ENCODE measurements at regions not wholly inside any gene's neighbourhood (a gene's known extent, or its start where the extent isn't known, plus 50 kb on each side); places are given as distances from the start of the nearest gene placed in this dataset.
"Not testable (repeated sequence)": the region's sequence is repeated elsewhere in the genome, so short reads cannot be mapped to it uniquely, and the experiment has no call there.

DNA sequence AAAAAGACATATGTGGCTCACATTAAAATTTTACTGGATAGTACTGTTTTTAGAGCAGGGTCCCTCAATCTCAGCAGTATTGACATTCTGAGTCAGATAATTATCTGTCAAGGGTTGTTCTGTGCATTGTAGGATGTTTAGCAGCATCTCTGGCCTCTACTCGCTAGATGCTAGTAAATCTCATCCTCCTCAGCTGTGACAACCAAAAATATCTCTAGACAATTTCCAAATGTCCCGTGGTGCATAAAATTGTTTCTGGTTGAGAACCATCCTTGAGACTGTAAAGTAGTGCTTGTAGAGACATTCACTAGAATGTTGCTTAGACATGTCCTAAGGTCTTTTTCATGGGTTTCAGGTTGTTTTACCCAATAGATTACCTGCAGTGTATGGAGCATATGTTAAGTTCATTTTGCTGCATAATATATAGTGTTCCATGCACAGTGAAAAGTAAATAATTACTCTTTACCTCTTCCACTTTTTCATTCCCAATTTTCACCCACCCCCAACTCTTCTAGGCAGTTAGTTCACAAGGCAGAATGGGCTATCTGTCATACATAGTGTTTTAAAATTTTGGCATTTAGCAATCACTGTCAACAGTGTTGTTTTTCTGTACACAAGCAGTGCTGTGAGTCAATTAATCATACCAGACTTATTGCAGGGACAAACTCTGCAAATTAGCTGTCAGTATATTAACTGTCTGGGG is 200.2 kb upstream of the SLC38A2 start:
- no peak for DNase-seq (ENCODE audit: low read depth)

DNA sequence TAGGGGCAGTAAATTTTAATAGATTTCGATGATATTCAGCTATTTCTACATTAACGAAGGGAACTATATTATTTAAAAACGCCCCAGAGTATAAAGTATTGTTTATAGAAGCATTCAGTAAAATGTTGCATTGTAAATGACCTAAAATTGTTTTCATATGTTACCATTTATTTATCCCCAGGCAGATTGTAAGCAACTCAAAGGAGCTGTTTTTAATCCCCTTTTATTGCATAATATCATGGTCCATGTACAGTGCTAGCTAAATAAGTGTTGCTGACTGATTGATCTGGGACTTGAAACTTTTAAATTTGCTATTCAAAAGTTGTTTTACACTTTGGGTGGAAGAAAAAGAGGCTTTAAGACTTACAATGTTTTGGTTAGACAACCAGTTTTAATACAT is 199.0 kb upstream of the SLC38A2 start:
- no peak for DNase-seq (ENCODE audit: low read depth)

DNA sequence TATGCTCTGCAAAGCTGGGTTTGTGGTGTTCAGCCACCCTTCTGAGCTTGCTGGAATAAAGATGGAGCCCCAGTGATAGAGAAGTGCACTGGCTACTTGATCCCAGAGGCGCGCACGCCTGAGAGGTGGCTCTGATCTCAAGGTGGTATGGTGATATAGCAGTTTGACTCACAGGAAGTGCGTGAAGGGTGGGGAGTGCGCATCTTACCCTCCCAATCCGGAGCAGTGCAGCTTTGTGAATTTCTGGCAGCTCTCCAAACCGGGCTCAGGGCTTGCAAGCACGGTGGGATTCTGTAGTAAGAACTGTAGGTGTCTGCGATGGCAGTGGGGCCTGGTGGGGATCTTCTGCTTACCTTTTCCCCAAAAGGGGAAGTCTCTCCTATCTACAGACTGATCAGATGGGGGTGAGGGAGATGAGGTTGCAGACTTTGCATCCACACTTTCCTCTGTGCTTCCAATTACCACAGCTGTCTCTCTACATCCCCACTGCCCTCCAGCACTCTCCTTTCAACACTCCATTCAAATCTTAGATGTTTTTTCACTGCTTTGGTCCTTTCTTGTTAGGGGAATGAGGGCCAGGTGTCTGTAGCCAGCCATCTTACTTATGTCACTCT is 197.4 kb upstream of the SLC38A2 start:
- no peak for DNase-seq (ENCODE audit: low read depth)

DNA sequence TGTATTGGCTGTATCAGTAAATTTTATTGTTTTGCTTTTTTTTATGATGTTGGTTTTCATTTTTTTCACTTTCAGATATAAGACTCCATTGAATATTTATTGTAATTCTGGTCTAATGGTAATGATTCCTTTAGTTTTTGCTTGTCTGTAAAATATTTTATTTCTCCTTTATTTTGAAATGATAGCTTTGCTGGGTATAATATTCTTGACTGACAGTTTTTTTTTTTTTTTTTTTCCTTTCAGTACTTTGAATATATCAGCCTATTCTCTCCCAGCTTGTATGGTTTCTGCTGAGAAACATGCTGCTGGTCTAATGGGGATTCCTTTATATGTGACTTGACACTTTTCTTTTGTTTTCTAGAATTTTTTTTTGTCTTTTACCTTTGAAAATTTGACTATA is 195.1 kb upstream of the SLC38A2 start:
- no peak for DNase-seq (ENCODE audit: low read depth)

DNA sequence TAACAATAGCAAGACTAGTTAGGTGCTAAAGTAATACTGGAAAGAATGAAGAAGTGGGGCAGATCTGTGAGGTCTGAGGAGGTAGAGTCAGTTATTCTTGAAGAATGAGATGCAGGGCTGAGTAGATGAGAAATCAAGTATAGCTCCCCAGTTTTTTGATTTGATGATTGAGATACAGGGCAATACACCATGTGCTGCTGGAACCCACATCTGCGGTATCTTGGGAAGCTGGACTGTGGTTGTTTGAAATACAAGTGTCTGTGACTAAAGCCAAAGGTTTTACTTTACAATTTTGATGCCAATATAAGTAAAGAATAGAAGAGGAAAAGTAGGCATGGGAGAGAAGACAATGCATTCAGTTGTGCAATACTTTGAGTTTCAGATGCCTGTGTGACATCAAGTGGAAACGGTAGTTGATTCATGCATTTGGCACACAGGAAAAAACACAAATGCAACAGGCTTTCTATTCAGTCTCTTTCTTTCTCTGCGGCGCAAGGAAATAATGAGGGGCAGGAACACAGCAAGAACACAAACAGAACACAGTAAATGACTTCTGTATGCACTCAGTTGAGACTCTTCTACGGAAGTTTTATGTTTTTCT is 190.2 kb upstream of the SLC38A2 start:
- DNase-seq (ENCODE audit: low read depth) = no peak

DNA sequence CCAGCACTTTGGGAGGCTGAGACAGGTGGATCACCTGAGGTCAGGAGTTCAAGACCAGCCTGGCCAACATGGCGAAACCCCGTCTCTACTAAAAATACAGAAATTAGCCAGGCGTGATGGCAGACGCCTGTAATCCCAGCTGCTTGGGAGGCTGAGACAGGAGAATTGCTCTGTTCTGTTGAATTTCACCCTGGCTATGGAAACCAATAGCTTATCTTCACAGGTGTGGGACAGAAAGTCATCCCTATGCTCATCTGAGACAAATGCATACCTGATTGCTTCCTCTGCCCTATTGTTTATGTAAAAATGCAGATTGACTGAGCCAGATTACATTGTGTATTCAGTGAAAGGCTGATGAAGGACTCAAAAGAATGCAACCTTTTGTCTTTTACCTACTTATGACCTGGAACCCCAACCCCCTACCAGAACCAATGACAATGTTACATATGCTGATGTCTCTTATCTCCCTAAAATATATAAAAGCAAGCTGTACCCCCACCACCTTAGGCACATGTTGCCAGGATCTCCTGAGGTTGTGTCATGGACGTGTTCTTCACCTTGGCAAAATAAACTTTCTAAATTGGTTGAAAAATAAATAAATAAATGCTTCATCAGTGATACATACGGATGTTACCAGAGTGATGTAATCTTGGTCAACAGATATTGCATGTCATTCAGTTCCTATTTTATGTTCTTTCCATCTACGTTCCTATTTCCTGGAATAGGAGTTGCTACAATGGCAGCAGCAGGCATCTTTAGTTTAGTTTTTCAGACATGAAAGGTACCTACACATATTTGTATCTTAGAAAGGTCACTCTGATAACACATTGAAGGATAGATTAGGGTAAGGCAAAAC is 189.4 kb upstream of the SLC38A2 start:
- not testable (repeated sequence) for DNase-seq (ENCODE audit: low read depth)

DNA sequence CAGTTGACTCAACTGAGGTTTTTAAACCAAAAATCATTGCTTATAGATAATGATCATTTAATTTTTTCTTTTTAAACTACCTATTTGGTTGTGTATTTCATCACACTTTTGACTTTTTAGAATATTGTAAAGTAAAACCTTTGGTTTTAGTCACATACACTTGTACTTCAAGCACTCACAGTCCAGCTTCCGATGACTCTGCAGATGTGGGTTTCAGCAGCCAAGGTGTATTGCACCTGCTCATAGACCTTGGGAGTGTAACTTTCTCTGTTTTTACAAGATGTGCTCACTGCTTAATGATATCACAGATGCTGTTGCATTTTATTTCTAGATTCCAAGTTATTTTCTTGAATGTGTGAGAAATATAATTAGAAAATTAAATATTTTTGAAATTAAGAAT is 188.3 kb upstream of the SLC38A2 start:
- DNase-seq (ENCODE audit: low read depth) = no peak

DNA sequence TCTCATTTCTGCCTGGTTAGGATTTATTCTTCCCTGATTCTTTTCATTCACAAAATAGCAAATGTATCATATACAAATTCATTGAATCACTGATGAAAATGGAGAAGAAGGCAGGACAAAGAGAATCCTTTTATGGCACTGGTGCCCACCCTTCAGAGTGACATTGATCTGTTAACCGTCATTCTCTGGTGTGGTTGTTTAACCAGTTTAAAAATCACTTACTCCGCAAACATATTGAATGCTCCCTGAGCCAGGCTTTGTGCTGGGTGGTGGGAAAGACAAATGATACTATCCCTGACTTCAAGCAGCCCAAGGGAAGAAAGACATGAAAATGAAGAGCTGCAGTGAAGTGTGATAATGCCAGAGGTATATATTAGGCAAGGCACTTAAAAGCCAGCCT is 187.5 kb upstream of the SLC38A2 start:
- DNase-seq (ENCODE audit: low read depth) = no peak

DNA sequence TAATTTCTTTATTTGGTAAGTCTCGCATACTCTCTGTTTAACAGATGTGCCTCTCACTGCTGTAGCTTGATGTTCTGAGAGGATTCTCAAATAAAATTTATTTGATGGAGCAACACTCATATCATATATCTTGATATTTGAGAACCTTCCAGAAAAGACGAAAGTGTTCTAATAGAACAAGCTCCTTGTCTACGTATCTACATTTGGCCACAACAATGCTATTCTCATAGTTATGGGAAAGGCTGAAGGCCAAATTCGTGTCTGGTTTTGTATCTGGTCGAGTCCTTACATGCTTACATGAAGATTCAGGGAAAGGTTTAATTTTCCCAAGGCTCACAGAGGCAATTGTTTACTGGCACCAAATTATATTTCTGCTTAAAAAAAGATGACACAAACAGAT is 186.7 kb upstream of the SLC38A2 start:
- no peak for DNase-seq (ENCODE audit: low read depth)

DNA sequence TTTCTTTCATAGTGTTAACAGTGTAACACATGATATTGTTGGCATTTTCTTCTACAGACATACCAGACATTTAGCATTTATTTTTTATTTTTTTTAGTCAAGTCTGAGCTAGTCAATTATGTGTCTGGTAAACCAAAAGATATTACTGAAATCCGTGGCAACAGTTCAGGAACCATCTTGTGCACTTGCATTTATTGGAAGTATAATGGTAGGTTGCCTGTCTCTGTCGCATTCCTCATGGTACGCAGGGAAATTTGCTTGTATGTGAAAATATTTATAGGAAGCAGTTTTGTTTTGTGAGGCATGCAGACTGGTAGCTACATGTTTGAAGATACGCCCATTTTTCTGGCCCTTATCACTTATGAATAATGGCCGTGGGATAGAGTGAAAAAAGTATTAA is 186.1 kb upstream of the SLC38A2 start:
- no peak for DNase-seq (ENCODE audit: low read depth)

DNA sequence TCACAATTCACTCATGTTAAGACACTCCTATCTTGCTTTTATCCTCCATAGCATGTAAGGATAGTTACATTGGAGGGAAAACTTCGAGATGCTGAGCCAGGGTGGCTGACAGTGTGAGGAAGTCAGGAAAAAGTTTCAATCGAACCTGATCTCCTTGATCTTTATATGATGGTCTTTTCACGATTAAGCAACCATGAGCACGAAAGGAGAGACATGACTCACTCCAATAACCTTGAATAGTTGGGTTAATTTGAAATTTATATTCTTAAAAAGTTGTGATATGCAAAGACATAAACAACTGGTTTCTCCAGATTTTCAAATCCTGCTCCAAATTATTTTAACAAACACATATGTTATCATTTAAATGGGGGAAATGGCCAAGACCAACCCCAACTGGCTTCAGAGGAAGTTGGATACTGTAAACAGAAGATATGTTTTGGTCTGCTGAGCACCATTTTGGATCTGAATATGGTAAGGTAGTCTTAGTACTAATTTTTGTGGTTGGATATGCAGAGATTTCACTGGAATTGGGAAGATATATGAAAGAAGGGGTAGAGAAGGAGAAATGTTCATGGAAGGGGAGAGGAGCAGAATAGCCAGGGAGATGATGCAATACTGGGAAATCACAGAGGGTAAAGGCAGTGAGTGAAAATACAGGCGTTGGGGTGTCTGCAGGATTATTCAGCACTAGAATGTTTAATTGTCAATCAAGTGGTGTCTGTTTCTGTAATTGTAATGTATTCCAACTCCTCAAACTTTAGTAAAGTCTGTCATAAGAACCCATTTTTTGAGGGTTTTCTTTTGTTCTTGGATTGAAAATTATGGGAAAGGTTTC is 185.2 kb upstream of the SLC38A2 start:
- no peak for DNase-seq (ENCODE audit: low read depth)

DNA sequence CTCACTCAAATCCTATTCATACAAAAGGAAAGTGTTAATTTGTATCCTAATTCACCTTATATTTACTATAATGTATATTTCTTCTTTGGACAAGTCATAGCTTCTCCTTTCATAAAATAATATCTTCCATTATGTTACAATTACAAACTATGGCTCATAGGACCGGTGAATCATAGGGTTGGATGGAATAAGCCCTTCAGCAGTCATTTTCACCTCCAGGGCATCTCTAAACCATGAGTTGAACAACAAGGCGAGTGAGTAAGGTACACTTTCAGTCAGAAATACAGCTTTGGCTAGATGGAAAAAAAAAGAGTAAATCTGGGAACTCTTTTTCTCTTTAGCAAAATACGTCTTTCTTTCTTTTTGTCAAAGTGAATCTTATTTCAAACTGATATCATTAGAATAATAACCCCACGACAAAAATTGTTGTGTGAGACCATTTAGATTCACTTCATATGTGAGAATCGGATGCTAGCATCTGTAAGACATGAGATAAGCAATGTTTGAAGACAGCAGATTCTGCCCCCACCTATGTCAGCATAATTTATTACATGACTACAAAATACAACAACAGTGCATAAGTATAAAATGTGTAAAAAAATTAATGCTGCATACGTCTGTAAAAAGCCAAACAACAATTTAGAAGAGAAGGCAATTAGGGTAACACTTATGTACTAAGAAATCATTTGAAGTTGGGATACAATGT is 184.4 kb upstream of the SLC38A2 start:
- DNase-seq (ENCODE audit: low read depth) = no peak

DNA sequence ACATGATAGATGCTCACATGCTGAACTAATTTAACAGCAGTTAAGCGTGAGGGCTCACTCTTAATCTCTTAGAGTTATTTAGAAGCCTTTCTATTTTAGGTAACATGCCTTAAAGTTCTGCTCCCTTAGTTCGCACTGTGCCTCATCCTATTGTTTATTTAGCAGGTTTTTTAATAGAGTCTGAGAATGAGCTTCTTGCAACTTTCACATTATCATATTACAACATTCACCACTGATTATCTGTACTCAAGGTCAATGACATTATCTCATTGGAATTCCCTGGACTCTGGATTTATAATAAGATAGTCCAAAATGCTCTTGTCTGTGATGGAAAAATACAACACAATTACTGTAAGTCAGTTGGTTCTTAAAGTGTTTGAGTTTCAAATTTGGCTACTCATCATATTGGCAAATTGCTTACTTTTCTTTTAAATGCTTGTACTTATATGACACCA is 183.6 kb upstream of the SLC38A2 start:
- DNase-seq (ENCODE audit: low read depth) = peak; percentile 89

DNA sequence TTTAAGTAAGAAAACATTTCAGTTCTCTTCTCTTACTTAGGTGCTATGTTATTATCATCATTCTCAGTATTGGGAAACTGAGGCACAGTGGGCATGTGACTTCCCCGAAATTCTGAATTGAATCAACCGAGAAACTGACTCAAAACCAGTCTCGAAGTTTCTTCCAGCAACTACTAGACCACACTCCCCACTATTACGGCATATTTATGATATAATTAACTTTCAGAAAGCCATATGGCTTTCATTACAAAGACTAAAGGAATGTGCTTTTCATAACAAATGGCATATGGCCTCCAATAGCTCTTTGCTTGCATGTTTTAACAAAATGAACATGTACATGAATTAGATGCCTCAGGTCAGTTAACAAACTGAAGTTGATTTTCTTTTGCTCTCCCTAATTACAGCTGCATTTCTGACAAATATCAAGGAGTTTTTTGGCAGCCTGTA is 182.9 kb upstream of the SLC38A2 start:
- peak; percentile 61 for DNase-seq (ENCODE audit: low read depth)

DNA sequence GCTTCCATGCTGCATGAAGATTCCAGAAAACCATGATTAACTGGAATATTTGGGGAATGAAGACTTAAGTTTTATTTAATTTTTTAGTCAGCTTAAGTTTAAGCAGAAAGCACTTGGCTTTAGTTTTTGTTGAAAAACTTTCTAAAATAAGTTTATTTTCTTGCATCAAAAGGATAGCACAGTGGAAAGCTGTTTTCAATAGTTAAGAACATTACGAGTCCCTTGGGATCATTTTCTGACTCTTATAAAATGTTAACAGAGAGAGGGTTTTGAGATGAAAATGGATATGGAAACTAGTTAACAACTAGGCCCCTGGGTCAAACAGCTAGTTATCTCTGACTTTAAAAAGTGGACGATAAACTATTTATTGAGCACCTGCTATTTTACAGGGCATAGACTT is 181.9 kb upstream of the SLC38A2 start:
- no peak for DNase-seq (ENCODE audit: low read depth)

DNA sequence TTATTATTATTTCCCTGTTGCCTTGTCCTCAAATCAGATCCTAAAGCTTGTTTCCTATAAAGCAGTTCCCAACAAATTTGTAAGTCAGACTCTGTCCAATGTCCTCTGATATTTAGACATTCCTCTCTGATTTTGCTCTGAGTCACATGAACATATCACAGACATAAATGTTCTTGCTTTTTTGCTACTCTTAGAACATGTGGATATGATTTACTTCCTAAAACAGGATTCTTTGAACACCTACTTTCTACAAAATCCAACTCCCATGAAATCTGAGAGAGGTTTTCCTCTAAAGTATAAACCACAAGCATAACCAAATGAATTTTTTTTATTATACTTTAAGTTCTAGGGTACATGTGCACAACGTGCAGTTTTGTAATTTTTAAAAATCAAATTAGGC is 181.3 kb upstream of the SLC38A2 start:
- DNase-seq (ENCODE audit: low read depth) = no peak

DNA sequence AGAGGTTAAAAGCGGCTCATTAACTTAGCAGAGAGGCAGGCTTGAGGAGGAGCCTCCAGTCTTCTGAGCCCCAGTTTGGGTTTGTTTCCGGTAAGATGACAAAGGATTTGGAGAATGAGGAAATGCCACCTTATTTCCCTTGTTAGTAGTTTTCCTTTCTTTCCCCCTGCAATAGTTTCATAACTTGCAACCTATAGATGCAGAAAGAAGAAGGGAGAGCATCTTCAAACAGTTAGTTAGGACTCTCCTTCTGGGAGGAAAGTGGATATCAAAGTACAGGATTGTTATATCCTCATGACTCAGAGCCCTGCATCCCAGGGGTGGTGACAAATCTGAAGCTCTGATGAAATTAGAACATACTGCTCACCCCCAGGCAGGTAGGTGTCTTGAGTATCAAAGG is 180.7 kb upstream of the SLC38A2 start:
- DNase-seq (ENCODE audit: low read depth) = no peak

DNA sequence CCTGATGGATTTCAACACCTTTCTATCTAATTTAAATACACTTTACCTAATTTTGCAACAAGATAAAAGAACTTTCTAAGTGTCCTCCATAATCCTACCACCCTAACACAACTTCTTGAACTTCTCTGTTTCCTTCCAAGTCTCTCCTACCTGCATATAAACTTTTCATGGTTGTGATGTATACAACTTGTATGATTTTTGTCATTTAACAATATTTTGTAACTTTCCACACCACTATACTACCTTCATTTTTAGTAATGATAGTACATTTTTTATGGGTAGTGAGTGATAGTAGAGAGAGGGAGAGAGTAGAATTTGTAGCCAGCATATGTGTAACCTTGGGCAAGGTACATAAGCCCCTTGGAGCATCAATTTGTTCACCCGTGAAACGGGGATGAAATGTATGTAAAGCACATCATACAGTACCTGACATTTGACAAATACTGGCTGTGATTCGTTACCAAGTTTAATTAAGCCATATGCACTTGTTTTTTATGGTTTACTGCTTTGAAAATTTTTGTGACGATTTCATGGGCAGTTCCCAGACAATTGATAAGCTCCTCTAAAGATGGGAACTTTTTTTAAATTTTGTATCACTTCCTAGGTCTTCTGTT is 177.8 kb upstream of the SLC38A2 start:
- DNase-seq (ENCODE audit: low read depth) = no peak

DNA sequence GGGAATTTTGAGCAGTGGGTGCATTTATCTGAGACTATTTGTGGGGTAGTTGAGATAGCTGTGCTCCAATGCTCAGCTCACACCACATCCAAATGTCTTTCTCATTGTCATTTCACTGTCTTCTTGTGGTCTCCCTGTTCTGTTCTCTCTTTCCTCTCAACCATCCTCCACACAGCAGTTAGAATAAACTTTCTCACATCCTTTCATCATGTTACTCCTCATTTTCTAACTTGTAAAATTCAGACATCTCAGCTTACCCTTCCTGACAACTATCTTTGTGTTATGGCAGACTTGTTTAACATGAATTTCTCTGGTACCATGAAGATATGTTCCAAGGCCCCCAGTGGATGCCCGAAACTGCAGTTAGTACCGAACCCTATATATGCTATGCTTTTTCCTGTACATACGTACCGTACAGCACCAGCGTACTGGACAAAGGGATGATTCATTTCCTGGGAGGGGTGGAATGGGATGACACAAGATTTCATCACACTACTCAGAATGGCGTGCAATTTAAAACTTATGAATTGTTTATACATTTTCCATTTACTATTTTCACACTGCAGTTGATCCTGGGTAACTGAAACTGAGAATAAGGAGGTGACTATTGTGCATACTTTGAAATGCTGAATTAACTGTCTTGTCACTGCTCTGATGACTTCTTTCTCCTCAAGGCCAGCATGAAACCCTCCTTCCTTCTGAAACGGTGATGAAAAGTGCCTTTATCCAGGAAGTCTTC is 177.1 kb upstream of the SLC38A2 start:
- DNase-seq (ENCODE audit: low read depth) = peak; percentile 83

DNA sequence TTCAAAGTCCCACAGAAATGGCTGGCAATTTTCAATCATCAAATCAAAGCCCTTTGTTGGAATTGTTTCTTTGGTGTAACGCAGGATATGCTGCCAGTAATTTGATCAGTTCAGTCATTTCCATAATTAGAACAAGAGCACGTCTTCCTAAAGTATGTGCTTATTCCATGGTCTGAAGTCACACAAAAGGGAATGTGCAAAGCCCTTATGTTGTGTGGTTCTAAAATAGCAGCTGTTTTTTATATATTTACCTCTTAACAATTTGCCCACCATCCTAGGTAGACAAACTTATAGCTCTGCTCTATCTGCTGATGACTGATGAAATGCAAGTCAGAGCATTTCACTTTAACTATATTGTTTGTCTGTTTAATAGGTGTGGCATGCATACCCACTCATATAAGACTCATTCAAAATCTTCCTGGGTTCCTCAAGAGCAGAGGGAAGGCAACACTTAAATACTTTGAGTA is 176.1 kb upstream of the SLC38A2 start:
- DNase-seq (ENCODE audit: low read depth) = no peak

Data from HS-27A (cell line).